Karpas-422 (cell line): ENCODE measurements at regions not wholly inside any gene's neighbourhood (a gene's known extent, or its start where the extent isn't known, plus 50 kb on each side); places are given as distances from the start of the nearest gene placed in this dataset.

Experiments used
- DNase-seq: peaks from one replicate; pipeline ENCODE4 v3.0.0-alpha.2; 2015
- H2AFZ ChIP-seq: fragments of 200-600 bp; sonication (generic); 2 replicates; pipeline ENCODE4 v1.6.1; 2014; ENCODE audit warnings: antibody characterized with exemption, low read length, mixed read lengths
- H3K27ac ChIP-seq: fragments of 200-600 bp; sonication (generic); 2 replicates; pipeline ENCODE4 v1.5.1; 2014; ENCODE audit warnings: mild to moderate bottlenecking, low read length, moderate library complexity
- H3K27me3 ChIP-seq: fragments of 200-600 bp; sonication (generic); 2 replicates; pipeline ENCODE4 v1.6.1; 2014; ENCODE audit warnings: low read length, mixed read lengths
- H3K36me3 ChIP-seq: fragments of 200-600 bp; sonication (generic); 2 replicates; pipeline ENCODE4 v1.6.1; 2014; ENCODE audit warnings: low read length, mixed read lengths; ENCODE audit not compliant: insufficient read depth
- H3K4me1 ChIP-seq: fragments of 200-600 bp; sonication (generic); 2 replicates; pipeline ENCODE4 v1.6.1; 2014; ENCODE audit warnings: mild to moderate bottlenecking, low read length, mixed read lengths
- H3K4me2 ChIP-seq: fragments of 200-600 bp; sonication (generic); 2 replicates; pipeline ENCODE4 v1.6.1; 2014; ENCODE audit warnings: low read length, low read depth, mild to moderate bottlenecking; ENCODE audit not compliant: poor library complexity, severe bottlenecking
- H3K4me3 ChIP-seq: fragments of 200-600 bp; sonication (generic); 2 replicates; pipeline ENCODE4 v1.5.1; 2014; ENCODE audit warnings: mild to moderate bottlenecking, antibody characterized with exemption, low read length, mixed read lengths
- H3K79me2 ChIP-seq: fragments of 200-600 bp; sonication (generic); 2 replicates; pipeline ENCODE4 v1.6.1; 2014; ENCODE audit warnings: mild to moderate bottlenecking, low read length, mixed read lengths
- H3K9ac ChIP-seq: fragments of 200-600 bp; sonication (generic); 2 replicates; pipeline ENCODE4 v1.6.0; 2014; ENCODE audit warnings: low read length
- H3K9me2 ChIP-seq: fragments of 200-600 bp; sonication (generic), shearing (Covaris generic); replicated peaks from 2 replicates; pipeline ENCODE4 v1.6.0; 2014; ENCODE audit warnings: mild to moderate bottlenecking, low read length, moderate library complexity; ENCODE audit not compliant: insufficient read depth
- H3K9me3 ChIP-seq: fragments of 300-700, 200-600 bp; sonication (generic); 2 replicates; pipeline ENCODE4 v1.6.1; 2014; ENCODE audit warnings: low read length, mixed read lengths
- H4K20me1 ChIP-seq: fragments of 200-600 bp; sonication (generic); 2 replicates; pipeline ENCODE4 v1.6.1; 2014; ENCODE audit warnings: mild to moderate bottlenecking, antibody characterized with exemption, low read length, low read depth; ENCODE audit not compliant: insufficient read depth

DNA sequence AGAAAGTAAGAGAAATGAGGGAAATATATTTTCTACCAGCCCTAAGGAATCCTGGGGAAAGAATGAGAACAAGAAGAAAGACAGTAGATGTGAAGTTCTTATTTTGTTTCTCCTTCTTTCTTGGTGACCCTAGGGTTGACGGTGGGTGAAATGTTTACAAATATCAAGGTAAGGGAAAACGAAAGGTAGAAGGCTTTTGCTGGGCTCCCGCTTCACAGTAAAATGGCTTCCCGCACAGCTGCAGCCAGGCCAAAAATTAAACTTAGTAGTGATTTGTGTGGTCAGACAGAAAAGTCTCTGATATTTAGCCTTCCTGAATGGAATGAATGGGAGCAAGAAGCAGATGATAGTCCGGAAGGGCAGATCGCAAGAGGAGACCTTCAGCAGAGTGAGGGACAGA lies 99.1 kb upstream of the COL3A1 start:
- no peaks in the 10 kb centered on the region for H3K4me1 ChIP-seq
- H2AFZ ChIP-seq, result no peak overlapping the region
- H3K36me3 ChIP-seq, result no peaks in the 10 kb centered on the region
- no peaks in the 10 kb centered on the region for H3K79me2 ChIP-seq
- no peak overlapping the region for H3K4me2 ChIP-seq
- H3K9ac ChIP-seq, result no peak overlapping the region
- no peaks in the 10 kb centered on the region for H3K9me2 ChIP-seq
- no peak overlapping the region for H3K27ac ChIP-seq
- DNase-seq, result no peak
- H3K27me3 ChIP-seq, result no peaks in the 10 kb centered on the region
- H3K4me3 ChIP-seq, result no peak overlapping the region
- peaks cover 17% of the 10 kb centered on the region; the same call in 1 of the 2 replicates for H3K9me3 ChIP-seq
- no peaks in the 10 kb centered on the region for H4K20me1 ChIP-seq

DNA sequence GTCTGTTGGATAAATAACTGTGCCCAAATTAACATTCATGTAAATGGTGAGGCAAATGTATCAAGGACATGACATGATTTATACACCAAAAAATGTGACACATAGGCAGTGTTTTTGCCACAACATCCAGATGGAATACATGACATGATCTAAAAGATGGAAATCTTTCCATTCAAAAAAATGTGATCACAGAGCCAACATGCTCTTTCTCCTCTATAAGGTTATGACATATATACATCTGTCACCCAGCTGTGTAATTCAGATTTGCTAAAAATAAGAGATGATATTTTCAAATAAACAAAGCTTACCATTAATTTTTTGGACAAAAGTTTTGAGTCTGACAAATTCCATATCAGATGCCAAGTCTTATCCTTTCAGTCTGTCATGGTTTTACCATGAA lies 95.5 kb upstream of the COL3A1 start:
- H3K9me3 ChIP-seq, result peaks cover 16% of the 10 kb centered on the region; the same call in 1 of the 2 replicates
- no peaks in the 10 kb centered on the region for H3K79me2 ChIP-seq
- no peaks in the 10 kb centered on the region for H3K36me3 ChIP-seq
- no peak overlapping the region for H3K4me3 ChIP-seq
- DNase-seq, result no peak
- no peak overlapping the region for H3K27ac ChIP-seq
- no peak overlapping the region for H3K9ac ChIP-seq
- H3K4me2 ChIP-seq, result no peak overlapping the region
- H2AFZ ChIP-seq, result no peak overlapping the region
- no peaks in the 10 kb centered on the region for H3K9me2 ChIP-seq
- no peaks in the 10 kb centered on the region for H4K20me1 ChIP-seq
- no peaks in the 10 kb centered on the region for H3K27me3 ChIP-seq
- no peaks in the 10 kb centered on the region for H3K4me1 ChIP-seq

DNA sequence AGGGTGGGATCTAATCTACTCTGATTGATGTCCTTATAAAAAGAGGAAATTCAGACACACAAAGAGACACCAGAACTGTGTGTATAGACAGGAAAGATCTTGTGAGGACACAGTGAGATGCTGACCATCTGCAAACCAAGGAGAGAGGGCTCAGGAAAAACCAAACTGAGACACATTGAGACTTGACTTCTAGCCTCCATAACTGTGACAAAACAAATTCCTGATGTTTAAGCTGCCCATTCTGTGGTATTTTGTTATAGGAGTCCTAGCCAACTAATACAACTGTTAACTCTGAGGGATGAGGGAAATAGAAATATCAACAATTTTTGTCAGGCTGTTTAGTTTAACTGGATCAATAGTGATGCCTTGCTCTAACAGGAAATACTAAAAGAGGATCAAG lies 93.4 kb upstream of the COL3A1 start:
- Histone ChIP-seq H3K27ac (no peak overlapping the region), H3K9me3 (peaks cover 16% of the 10 kb centered on the region; the same call in 1 of the 2 replicates), H3K9me2 (no peaks in the 10 kb centered on the region), H3K79me2 (no peaks in the 10 kb centered on the region), H2AFZ (no peak overlapping the region), H3K4me2 (no peak overlapping the region), H3K36me3 (no peaks in the 10 kb centered on the region), H3K4me1 (no peaks in the 10 kb centered on the region), H3K27me3 (no peaks in the 10 kb centered on the region), H4K20me1 (no peaks in the 10 kb centered on the region), H3K9ac (no peak overlapping the region), H3K4me3 (no peak overlapping the region)
- no peak for DNase-seq

DNA sequence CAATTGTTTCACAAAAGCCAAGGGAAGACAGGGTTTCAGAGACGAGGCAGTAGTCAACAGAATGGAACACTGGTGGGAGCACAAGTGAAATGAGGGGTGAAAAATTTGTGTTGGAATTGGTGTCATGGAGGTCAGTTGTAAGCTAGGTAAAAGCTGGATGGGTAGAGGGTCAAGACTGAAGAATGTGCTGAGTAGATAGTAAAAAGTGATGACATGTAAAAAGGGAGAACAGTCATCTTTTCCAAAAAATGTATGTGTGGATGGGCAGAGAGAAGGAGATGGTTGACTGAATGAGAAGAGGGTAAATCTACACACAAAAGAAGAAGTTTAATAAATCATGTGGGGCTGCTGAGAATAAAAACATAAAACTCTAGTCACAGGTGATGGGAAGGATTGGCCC lies 92.7 kb upstream of the COL3A1 start:
- Histone ChIP-seq H3K9me3 (peaks cover 16% of the 10 kb centered on the region; the same call in 1 of the 2 replicates), H4K20me1 (no peaks in the 10 kb centered on the region), H3K4me3 (no peak overlapping the region), H3K4me1 (no peaks in the 10 kb centered on the region), H3K36me3 (no peaks in the 10 kb centered on the region), H3K79me2 (no peaks in the 10 kb centered on the region), H3K4me2 (no peak overlapping the region), H3K27me3 (no peaks in the 10 kb centered on the region), H3K9me2 (no peaks in the 10 kb centered on the region), H2AFZ (no peak overlapping the region), H3K9ac (no peak overlapping the region), H3K27ac (no peak overlapping the region)
- no peak for DNase-seq

DNA sequence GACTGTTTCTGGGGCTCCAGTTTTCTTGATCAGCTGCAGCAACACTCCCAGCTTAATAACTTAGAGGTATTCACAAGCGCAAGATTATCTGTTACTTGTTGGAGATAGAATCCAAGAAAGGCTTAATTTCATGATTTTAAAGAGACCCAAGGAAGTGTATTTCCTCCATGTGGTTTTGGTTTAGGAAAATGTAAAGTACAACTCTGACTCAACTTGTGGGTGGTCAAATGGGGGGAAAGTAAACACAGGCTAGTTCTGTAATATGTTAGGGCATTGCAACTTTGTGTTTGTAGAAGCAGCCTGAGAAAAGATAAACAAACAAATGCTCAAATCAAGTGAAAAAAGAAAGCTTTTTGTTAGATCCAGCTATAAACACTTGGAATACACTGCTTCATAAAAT lies 90.1 kb upstream of the COL3A1 start:
- no peak overlapping the region for H3K9ac ChIP-seq
- H3K9me3 ChIP-seq, result peaks cover 6% of the 10 kb centered on the region; the same call in 1 of the 2 replicates
- no peaks in the 10 kb centered on the region for H3K27me3 ChIP-seq
- no peak for DNase-seq
- no peaks in the 10 kb centered on the region for H3K9me2 ChIP-seq
- no peaks in the 10 kb centered on the region for H3K79me2 ChIP-seq
- H3K4me2 ChIP-seq, result no peak overlapping the region
- no peak overlapping the region for H3K27ac ChIP-seq
- H3K4me3 ChIP-seq, result no peak overlapping the region
- H4K20me1 ChIP-seq, result no peaks in the 10 kb centered on the region
- H3K4me1 ChIP-seq, result no peaks in the 10 kb centered on the region
- H2AFZ ChIP-seq, result no peak overlapping the region
- no peaks in the 10 kb centered on the region for H3K36me3 ChIP-seq

DNA sequence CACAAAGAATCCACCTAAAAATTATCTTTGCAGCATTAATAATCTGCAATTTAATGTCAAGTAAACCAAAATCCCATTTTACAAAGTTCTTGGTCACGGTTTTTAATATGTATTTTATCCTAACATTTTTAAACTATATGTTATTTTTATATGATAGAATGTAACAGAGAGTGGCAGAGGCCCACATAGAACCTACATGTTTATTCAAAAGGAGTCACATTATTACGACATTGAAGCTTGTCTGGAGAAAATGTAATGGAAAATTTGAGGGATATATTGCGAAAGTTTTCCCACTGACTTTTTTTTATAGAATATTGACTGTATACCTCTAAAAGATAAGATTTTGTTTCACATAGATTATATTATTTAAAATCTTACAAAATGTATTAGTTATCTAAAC lies 89.7 kb upstream of the COL3A1 start:
- no peaks in the 10 kb centered on the region for H3K27me3 ChIP-seq
- H3K4me3 ChIP-seq, result no peak overlapping the region
- no peaks in the 10 kb centered on the region for H3K36me3 ChIP-seq
- no peaks in the 10 kb centered on the region for H3K79me2 ChIP-seq
- no peak overlapping the region for H2AFZ ChIP-seq
- H3K27ac ChIP-seq, result no peak overlapping the region
- H3K9me2 ChIP-seq, result no peaks in the 10 kb centered on the region
- H3K4me2 ChIP-seq, result no peak overlapping the region
- no peaks in the 10 kb centered on the region for H4K20me1 ChIP-seq
- H3K9me3 ChIP-seq, result peaks cover 3% of the 10 kb centered on the region; the same call in 1 of the 2 replicates
- no peaks in the 10 kb centered on the region for H3K4me1 ChIP-seq
- H3K9ac ChIP-seq, result no peak overlapping the region
- no peak for DNase-seq

DNA sequence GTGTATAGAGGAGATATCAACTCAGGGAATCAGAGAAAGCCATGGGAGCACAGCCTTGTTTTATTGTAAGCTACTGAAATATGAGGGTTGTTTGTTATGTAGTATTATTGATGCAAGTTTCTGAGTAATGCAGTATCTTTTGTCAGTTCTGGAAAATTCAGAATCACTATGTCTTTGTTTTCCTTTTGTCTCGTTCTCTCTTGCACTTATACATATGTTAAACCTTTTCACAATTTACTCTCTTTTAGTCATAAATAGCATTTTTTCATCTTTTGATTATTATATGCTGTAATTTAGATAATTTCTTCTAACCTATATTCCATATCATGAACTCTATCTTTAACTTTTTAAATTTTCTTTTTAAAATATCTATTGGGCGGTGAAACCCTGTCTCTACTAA lies 85.0 kb upstream of the COL3A1 start:
- H3K4me2 ChIP-seq, result no peak overlapping the region
- no peaks in the 10 kb centered on the region for H3K36me3 ChIP-seq
- H3K27me3 ChIP-seq, result no peaks in the 10 kb centered on the region

DNA sequence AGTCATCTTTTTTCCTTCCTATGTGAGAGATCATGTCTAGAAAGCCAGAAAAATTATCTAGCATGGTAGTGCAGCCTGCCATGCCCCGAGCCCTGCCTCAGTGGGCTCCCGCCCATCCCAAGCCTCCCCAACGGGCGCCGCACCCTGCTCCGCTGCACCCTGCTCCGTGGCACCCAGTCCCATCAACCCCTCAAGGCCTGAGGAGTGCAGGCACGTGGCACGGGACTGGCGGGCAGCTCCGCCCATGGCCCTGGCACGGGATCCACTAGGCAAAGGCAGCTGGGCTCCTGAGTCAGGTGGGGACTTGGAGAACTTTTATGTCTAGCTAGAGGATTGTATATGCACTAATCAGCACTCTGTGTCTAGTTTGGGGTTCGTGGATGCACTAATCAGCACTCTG lies 83.4 kb upstream of the COL3A1 start:
- H4K20me1 ChIP-seq, result no peaks in the 10 kb centered on the region
- H3K36me3 ChIP-seq, result no peaks in the 10 kb centered on the region
- H3K9me3 ChIP-seq, result peaks cover 9% of the 10 kb centered on the region; the same call in 1 of the 2 replicates
- H3K27me3 ChIP-seq, result no peaks in the 10 kb centered on the region
- DNase-seq, result no peak
- no peaks in the 10 kb centered on the region for H3K9me2 ChIP-seq
- H2AFZ ChIP-seq, result no peak overlapping the region
- H3K4me2 ChIP-seq, result no peak overlapping the region
- H3K27ac ChIP-seq, result no peak overlapping the region
- no peak overlapping the region for H3K4me3 ChIP-seq
- H3K79me2 ChIP-seq, result no peaks in the 10 kb centered on the region
- H3K9ac ChIP-seq, result no peak overlapping the region
- no peaks in the 10 kb centered on the region for H3K4me1 ChIP-seq

More for the DNA sequence above, 85.0 kb upstream of the COL3A1 start:
- Histone ChIP-seq H3K4me3 (no peak overlapping the region), H3K9me3 (peaks cover 6% of the 10 kb centered on the region; the same call in 1 of the 2 replicates), H3K79me2 (no peaks in the 10 kb centered on the region), H3K9me2 (no peaks in the 10 kb centered on the region), H3K4me1 (no peaks in the 10 kb centered on the region), H2AFZ (no peak overlapping the region), H3K9ac (no peak overlapping the region), H4K20me1 (no peaks in the 10 kb centered on the region), H3K27ac (no peak overlapping the region)
- no peak for DNase-seq

DNA sequence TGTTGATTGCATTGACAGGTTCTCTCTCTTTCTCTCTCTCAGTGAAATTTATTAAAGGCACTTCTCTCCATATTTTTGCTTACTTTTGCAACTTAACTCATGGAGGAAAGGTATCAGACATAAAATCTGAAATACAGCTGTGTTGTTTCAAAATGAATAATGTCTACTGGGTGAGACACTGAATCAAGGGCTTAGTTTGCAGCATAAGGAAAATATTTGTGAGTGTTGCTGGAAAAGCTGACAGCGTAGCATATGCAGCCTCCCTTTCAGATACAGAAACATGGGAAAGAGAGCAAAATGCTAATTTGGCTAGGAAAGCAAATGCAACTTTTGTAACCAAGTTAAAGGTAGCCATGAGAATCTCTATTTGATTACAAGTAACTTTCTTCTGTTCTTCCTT lies 81.5 kb upstream of the COL3A1 start:
- no peak overlapping the region for H3K27ac ChIP-seq
- no peaks in the 10 kb centered on the region for H3K27me3 ChIP-seq
- H3K79me2 ChIP-seq, result no peaks in the 10 kb centered on the region
- no peak overlapping the region for H3K9ac ChIP-seq
- no peak for DNase-seq
- no peak overlapping the region for H2AFZ ChIP-seq
- H3K36me3 ChIP-seq, result no peaks in the 10 kb centered on the region
- H3K4me2 ChIP-seq, result no peak overlapping the region
- no peaks in the 10 kb centered on the region for H4K20me1 ChIP-seq
- no peaks in the 10 kb centered on the region for H3K4me1 ChIP-seq
- H3K9me3 ChIP-seq, result peaks cover 9% of the 10 kb centered on the region; the same call in 1 of the 2 replicates
- H3K9me2 ChIP-seq, result no peaks in the 10 kb centered on the region
- no peak overlapping the region for H3K4me3 ChIP-seq
